OCI-LY1 (cell line): ENCODE measurements at regions not wholly inside any gene's neighbourhood (a gene's known extent, or its start where the extent isn't known, plus 50 kb on each side); places are given as distances from the start of the nearest gene placed in this dataset.

Experiments
- H2AFZ ChIP-seq: fragments of 200-600 bp; sonication (generic), shearing (Covaris generic); 2 replicates; pipeline ENCODE4 v1.6.0; 2014; ENCODE audit warnings: antibody characterized with exemption, mild to moderate bottlenecking, low read length
- H3F3A ChIP-seq: fragments of 200-600 bp; sonication (generic), shearing (Covaris generic); 2 replicates; pipeline ENCODE4 v1.6.0; 2014; ENCODE audit warnings: mild to moderate bottlenecking, antibody characterized with exemption, low read length, moderate library complexity; ENCODE audit not compliant: insufficient read depth
- H3K27ac ChIP-seq: fragments of 200-600 bp; sonication (generic); 2 replicates; pipeline ENCODE4 v1.5.1; 2014; ENCODE audit warnings: low read length, mixed run types, mild to moderate bottlenecking, low read depth; ENCODE audit not compliant: poor library complexity, severe bottlenecking
- H3K27me3 ChIP-seq: fragments of 200-600 bp; sonication (generic); 2 replicates; pipeline ENCODE4 v1.6.0; 2014; ENCODE audit warnings: antibody characterized with exemption, mild to moderate bottlenecking, low read length, moderate library complexity; ENCODE audit not compliant: insufficient read depth
- H3K36me3 ChIP-seq: fragments of 200-600 bp; sonication (generic); 2 replicates; pipeline ENCODE4 v1.6.1; 2014; ENCODE audit warnings: mild to moderate bottlenecking, antibody characterized with exemption, low read length, moderate library complexity, mixed read lengths; ENCODE audit not compliant: insufficient read depth
- H3K4me1 ChIP-seq: fragments of 200-600 bp; sonication (generic); 2 replicates; pipeline ENCODE4 v1.5.1; 2014; ENCODE audit warnings: mild to moderate bottlenecking, low read length, moderate library complexity; ENCODE audit not compliant: insufficient read depth, severe bottlenecking
- H3K4me2 ChIP-seq: fragments of 200-600 bp; sonication (generic), shearing (Covaris generic); 2 replicates; pipeline ENCODE4 v1.6.1; 2014; ENCODE audit warnings: low read length
- H3K4me3 ChIP-seq: fragments of 200-600 bp; sonication (generic); 2 replicates; pipeline ENCODE4 v1.5.1; 2014; ENCODE audit warnings: low read length, low read depth, mild to moderate bottlenecking, mixed read lengths; ENCODE audit not compliant: poor library complexity, severe bottlenecking
- H3K79me2 ChIP-seq: fragments of 200-600 bp; shearing (Covaris generic); 2 replicates; pipeline ENCODE4 v1.6.1; 2016; ENCODE audit warnings: mixed run types, low read length, mixed read lengths; ENCODE audit not compliant: insufficient read depth
- H3K9ac ChIP-seq: fragments of 200-600 bp; sonication (generic), shearing (Covaris generic); 2 replicates; pipeline ENCODE4 v1.6.1; 2014; ENCODE audit warnings: mild to moderate bottlenecking, low read length, mixed read lengths
- H3K9me2 ChIP-seq: fragments of 200-600 bp; sonication (generic), shearing (Covaris generic); 2 replicates; pipeline ENCODE4 v1.6.1; 2014; ENCODE audit warnings: low read depth, mild to moderate bottlenecking, low read length, mixed read lengths
- H3K9me3 ChIP-seq: fragments of 200-600 bp; shearing (Covaris generic); 2 replicates; pipeline ENCODE4 v1.6.1; 2014; ENCODE audit warnings: low read length, mixed read lengths
- H4K20me1 ChIP-seq: fragments of 200-600 bp; sonication (generic), shearing (Covaris generic); 2 replicates; pipeline ENCODE4 v1.6.0; 2016; ENCODE audit warnings: mild to moderate bottlenecking, low read length; ENCODE audit not compliant: insufficient read depth
- CTCF ChIP-seq: fragments of 200-600 bp; sonication (generic), shearing (Covaris generic); IDR thresholded peaks from 2 replicates; pipeline ENCODE4 v1.5.1; 2017; ENCODE audit warnings: mild to moderate bottlenecking, antibody characterized with exemption, low read length, moderate library complexity, mixed read lengths
- EZH2 ChIP-seq: fragments of 200-600 bp; sonication (generic), shearing (Covaris generic); IDR thresholded peaks from 2 replicates; pipeline ENCODE4 v1.8.0; 2017; ENCODE audit warnings: borderline replicate concordance, mixed run types, mild to moderate bottlenecking, antibody characterized with exemption, low read length, moderate library complexity, mixed read lengths

- Histone ChIP-seq H3K9me2 (no peaks in the 10 kb centered on the region), H3K9me3 (no peaks in the 10 kb centered on the region), H3K9ac (no peak overlapping the region), H3K27me3 (no peaks in the 10 kb centered on the region), H3K4me3 (no peak overlapping the region), H3K36me3 (no peaks in the 10 kb centered on the region), H2AFZ (no peak overlapping the region), H4K20me1 (no peaks in the 10 kb centered on the region), H3K79me2 (no peaks in the 10 kb centered on the region), H3K27ac (no peak overlapping the region), H3K4me1 (no peaks in the 10 kb centered on the region), H3F3A (no peaks in the 10 kb centered on the region), H3K4me2 (no peak overlapping the region)
- TF ChIP-seq EZH2: no peak
- TF ChIP-seq CTCF: no peak
Measured at GRCh38 chr13:27713767-27714166, 78.5 kb upstream of the GSX1 start.

DNA sequence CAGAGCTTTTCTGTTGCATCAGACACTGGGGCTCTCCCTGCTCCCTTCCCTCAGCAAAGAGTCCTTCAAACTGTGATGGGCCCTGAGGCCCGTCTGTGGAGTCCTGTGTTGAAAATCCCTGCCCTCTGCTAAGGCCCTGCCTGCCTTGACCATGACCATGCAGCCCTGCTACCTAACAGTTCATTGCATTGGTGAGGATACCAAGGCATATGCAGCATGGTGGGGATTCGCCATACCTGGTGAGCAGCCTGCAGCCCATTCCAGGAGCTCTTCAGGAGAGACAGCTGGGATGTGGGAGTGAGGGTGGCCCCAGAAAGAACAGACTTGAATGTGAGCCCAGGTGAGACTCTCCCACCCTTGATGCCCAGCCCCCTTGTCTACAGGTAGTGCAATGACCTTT is 70.6 kb upstream of the GSX1 start:
- H3K4me2 ChIP-seq: no peak overlapping the region
- TF ChIP-seq CTCF (no peak), EZH2 (no peak)
- no peaks in the 10 kb centered on the region for H3K9me2 ChIP-seq
- H3K27me3 ChIP-seq: no peaks in the 10 kb centered on the region
- no peaks in the 10 kb centered on the region for H3K79me2 ChIP-seq
- no peak overlapping the region for H3K27ac ChIP-seq
- H3K9me3 ChIP-seq: no peaks in the 10 kb centered on the region
- no peaks in the 10 kb centered on the region for H3F3A ChIP-seq
- H4K20me1 ChIP-seq: no peaks in the 10 kb centered on the region
- H2AFZ ChIP-seq: no peak overlapping the region
- H3K4me3 ChIP-seq: no peak overlapping the region
- no peaks in the 10 kb centered on the region for H3K36me3 ChIP-seq
- no peaks in the 10 kb centered on the region for H3K4me1 ChIP-seq
- H3K9ac ChIP-seq: no peak overlapping the region

DNA sequence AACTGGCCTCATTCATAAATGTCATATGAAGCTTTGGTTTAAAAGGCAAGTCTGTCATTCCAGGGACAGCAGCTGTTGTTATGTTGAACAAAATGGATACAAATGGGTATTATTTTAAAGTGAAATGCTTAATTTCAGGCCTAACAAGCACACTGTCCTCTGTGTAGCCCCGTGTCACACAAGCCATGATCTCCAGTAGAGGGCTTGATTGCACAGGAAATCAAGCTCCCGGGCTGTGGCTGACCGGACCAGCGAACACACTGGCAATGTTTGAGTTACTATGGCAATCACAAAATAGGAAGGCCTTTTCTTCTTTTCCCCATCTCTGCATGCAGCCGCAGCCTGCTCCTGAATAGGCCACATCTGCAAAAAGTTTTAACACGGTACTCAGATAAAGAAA is 64.0 kb upstream of the GSX1 start:
- Histone ChIP-seq H3K9ac (no peak overlapping the region), H3K4me2 (no peak overlapping the region), H4K20me1 (no peaks in the 10 kb centered on the region), H3K9me2 (no peaks in the 10 kb centered on the region), H3K36me3 (no peaks in the 10 kb centered on the region), H2AFZ (no peak overlapping the region), H3K27ac (no peak overlapping the region), H3K27me3 (no peaks in the 10 kb centered on the region; the same call in 1 of the 2 replicates), H3K4me3 (no peak overlapping the region), H3K9me3 (no peaks in the 10 kb centered on the region), H3F3A (no peaks in the 10 kb centered on the region), H3K4me1 (no peaks in the 10 kb centered on the region), H3K79me2 (no peaks in the 10 kb centered on the region)
- TF ChIP-seq CTCF (no peak; the same call in 1 of the 2 replicates), EZH2 (no peak)
